ENCODE measurements at regions not wholly inside any gene's neighbourhood (a gene's known extent, or its start where the extent isn't known, plus 50 kb on each side); places are given as distances from the start of the nearest gene placed in this dataset.
A peak's percentile ranks its signal among the peaks of the same experiment; 100 is the strongest.

- no TSS peak for BruUV-seq (replicated peaks)
- Histone ChIP-seq H3K27me3 (replicated peaks in 1 of 2; ENCODE audit: control insufficient read depth in 2 of 2, insufficient read depth in 2 of 2, low read length in 1 of 2) (no peaks in the 10 kb centered on the region), H3K27ac (ENCODE audit: control insufficient read depth, insufficient read depth) (no peak overlapping the region), H3K4me2 (ENCODE audit: control insufficient read depth, insufficient read depth) (no peak overlapping the region), H3K4me1 (ENCODE audit: control insufficient read depth, insufficient read depth, low read length) (peaks cover 5% of the 10 kb centered on the region; the same call in 1 of the 2 replicates), H3K36me3 (ENCODE audit: control insufficient read depth in 2 of 2, insufficient read depth in 2 of 2, low read length in 1 of 2) (no peaks in the 10 kb centered on the region), H4K20me1 (ENCODE audit: control insufficient read depth, insufficient read depth) (no peaks in the 10 kb centered on the region), H2AFZ (ENCODE audit: control insufficient read depth, low read depth, low read length) (no peak overlapping the region; the same call in 1 of the 2 replicates), H3K79me2 (ENCODE audit: control insufficient read depth, insufficient read depth, low read length) (no peaks in the 10 kb centered on the region), H3K9me3 (replicated peaks; ENCODE audit: control insufficient read depth, insufficient read depth, low read length) (no peaks in the 10 kb centered on the region), H3K4me3 (no peak overlapping the region), H3K9ac (ENCODE audit: control insufficient read depth, insufficient read depth, low read length) (no peak overlapping the region)
- in situ Hi-C loops (cut with MboI) = no loop called here
- DNase-seq (ENCODE audit: low read depth, low spot score) (no peak), FAIRE-seq (no peak), ATAC-seq (peak; percentile 41; the same call in 2 of the 3 replicates)
- intact Hi-C loops (cut with micrococcal nuclease; ENCODE audit: unreplicated experiment) = no loop called here
- ChIA-PET POLR2A (no interaction called here), SMC1A (ENCODE audit: uncharacterized antibody, unreplicated experiment) (interaction anchor here (0.6 to 4.3 kb wide), 8 partner anchors 11 to 308 kb away, joined by 3 to 23 read pairs (median 3); no protein-coding TSS in a partner anchor), CTCF (interaction anchor here (0.6 to 6.1 kb wide), 8 partner anchors 14 to 720 kb away, joined by 3 to 73 read pairs (median 3); no protein-coding TSS in a partner anchor), RAD21 (ENCODE audit: unreplicated experiment) (interaction anchor here (1.0 kb wide), 1 partner anchor 12 kb away, joined by 4 read pairs; no protein-coding TSS in a partner anchor)
- 100% methylated on average over 2 of the region's 2 CpGs for WGBS (ENCODE audit: insufficient coverage, insufficient replicate concordance, low lambda C conversion rate, missing lambda C conversion rate)
- TF ChIP-seq E4F1 (IDR thresholded peaks at IDR 0.05; ENCODE audit: borderline replicate concordance, partially characterized antibody) (no peak), ELK1 (IDR thresholded peaks at IDR 0.05; ENCODE audit: low read depth, low read length) (no peak), SMAD5 (IDR thresholded peaks at IDR 0.05; ENCODE audit: low read depth) (no peak), IRF3 (IDR thresholded peaks at IDR 0.05) (no peak), MEF2A (IDR thresholded peaks at IDR 0.05; ENCODE audit: insufficient read depth, low read depth, low read length) (no peak), NFYB (IDR thresholded peaks at IDR 0.05; ENCODE audit: insufficient read depth, low read depth, low read length) (no peak), CUX1 (IDR thresholded peaks at IDR 0.05; ENCODE audit: insufficient replicate concordance, low read depth, low read length) (no peak), YBX1 (IDR thresholded peaks at IDR 0.05) (no peak), EP300 (IDR thresholded peaks at IDR 0.05; ENCODE audit: borderline replicate concordance in 1 of 2, control insufficient read depth in 1 of 2, low read depth in 2 of 2, low read length in 2 of 2) (no peak), BHLHE40 (IDR thresholded peaks at IDR 0.05; ENCODE audit: borderline replicate concordance in 1 of 2, low read depth in 2 of 2, low read length in 1 of 2) (no peak), PBX3 (IDR thresholded peaks at IDR 0.05; ENCODE audit: insufficient replicate concordance, low read depth, low read length) (no peak)
Observed at GRCh38 chr2:190807886-190808285, 72.7 kb upstream of the GLS start.
